H1 (cell line): ENCODE measurements at regions not wholly inside any gene's neighbourhood (a gene's known extent, or its start where the extent isn't known, plus 50 kb on each side); places are given as distances from the start of the nearest gene placed in this dataset.

Experiments
- CTCF ChIA-PET: fragments of 300-600 bp; sonication (Branson Sonifier 250); formaldehyde crosslinking; loops from one replicate; lab custom pipeline; 2021; ENCODE audit not compliant: partially characterized antibody; lab: Charles Lee
- POLR2A ChIA-PET: fragments of 300-600 bp; sonication (Branson Sonifier 250); formaldehyde crosslinking; loops from one replicate; lab custom pipeline; 2021; ENCODE audit warnings: inconsistent platforms; ENCODE audit not compliant: partially characterized antibody; lab: Charles Lee
- DNase-seq, 2 experiments: peaks; one replicate each; pipeline versions ENCODE4 v3.0.0 to v3.0.0-alpha.2; 2010 to 2022; ENCODE audit warnings: low spot score in 2 of 2, low read depth in 1 of 2, mixed read lengths in 1 of 2
- FAIRE-seq: peaks from 2 replicates; lab custom pipeline; 2011; peaks lifted over from hg19 to GRCh38; lab: Jason Lieb, UNC
- H2AFZ ChIP-seq: 2 replicates; pipeline ENCODE4 v1.8.1; 2012; ENCODE audit warnings: low read length, inconsistent platforms
- H2AK5ac ChIP-seq: 2 replicates; pipeline ENCODE4 v1.6.1; 2013; ENCODE audit warnings: low read depth, low read length
- H2BK120ac ChIP-seq: replicated peaks from 2 replicates; pipeline ENCODE3; 2013; ENCODE audit warnings: low read depth, low read length, inconsistent platforms
- H2BK12ac ChIP-seq: 2 replicates; pipeline ENCODE4 v1.6.1; 2013; ENCODE audit warnings: low read depth, low read length
- H2BK15ac ChIP-seq: 2 replicates; pipeline ENCODE4 v1.6.1; 2013; ENCODE audit warnings: low read length
- H2BK20ac ChIP-seq: 2 replicates; pipeline ENCODE4 v1.6.1; 2013; ENCODE audit warnings: low read length
- H2BK5ac ChIP-seq: 2 replicates; pipeline ENCODE4 v1.6.1; 2013; ENCODE audit warnings: low read depth, low read length
- H3K14ac ChIP-seq: 2 replicates; pipeline ENCODE4 v1.6.1; 2013; ENCODE audit warnings: inconsistent platforms; ENCODE audit not compliant: insufficient read length
- H3K18ac ChIP-seq: 2 replicates; pipeline ENCODE4 v1.6.1; 2013; ENCODE audit warnings: low read length; ENCODE audit errors: extremely low read depth
- H3K23ac ChIP-seq: 2 replicates; pipeline ENCODE4 v1.6.1; 2013; ENCODE audit warnings: inconsistent platforms; ENCODE audit not compliant: insufficient read length
- H3K23me2 ChIP-seq: 2 replicates; pipeline ENCODE4 v1.6.1; 2013; ENCODE audit warnings: low read depth, low read length
- H3K27ac ChIP-seq: 2 replicates; pipeline ENCODE4 v1.6.1; 2011; ENCODE audit warnings: low read depth, low read length, inconsistent platforms
- H3K27me3 ChIP-seq, 4 experiments: replicated peaks in 1 of 4; 1 replicate in 1 of 4; 2 replicates in 3 of 4; pipeline versions ENCODE4 v1.6.1 to v1.8.1; 2011 to 2013; ENCODE audit warnings: low read length in 3 of 4, mild to moderate bottlenecking in 3 of 4, inconsistent platforms in 2 of 4, mixed read lengths in 2 of 4, moderate library complexity in 1 of 4; ENCODE audit not compliant: control insufficient read depth in 3 of 4, insufficient read depth in 3 of 4; ENCODE audit errors: extremely low read depth in 1 of 4
- H3K36me3 ChIP-seq, 4 experiments: 2 replicates each; pipeline versions ENCODE4 v1.6.1 to v1.8.1; 2011 to 2013; ENCODE audit warnings: mild to moderate bottlenecking in 4 of 4, low read length in 3 of 4, moderate library complexity in 2 of 4, control low read depth in 1 of 4, inconsistent platforms in 1 of 4; ENCODE audit not compliant: insufficient read depth in 4 of 4, control insufficient read depth in 2 of 4
- H3K4ac ChIP-seq: replicated peaks from 2 replicates; pipeline ENCODE3; 2013; ENCODE audit warnings: low read length, low read depth, mixed read lengths, inconsistent platforms; ENCODE audit not compliant: insufficient read length
- H3K4me1 ChIP-seq, 4 experiments: replicated peaks in 1 of 4; 1 replicate in 1 of 4; 2 replicates in 3 of 4; pipeline versions ENCODE4 v1.6.1 to v1.8.1; 2011 to 2013; ENCODE audit warnings: low read length in 3 of 4, inconsistent platforms in 2 of 4, mixed read lengths in 1 of 4; ENCODE audit not compliant: insufficient read depth in 4 of 4, control insufficient read depth in 3 of 4
- H3K4me2 ChIP-seq, 2 experiments: 2 replicates each; pipeline versions ENCODE4 v1.6.1 to v1.8.1; 2011 to 2013; ENCODE audit warnings: low read depth in 2 of 2, low read length in 2 of 2, control low read depth in 1 of 2, inconsistent platforms in 1 of 2, mild to moderate bottlenecking in 1 of 2; ENCODE audit not compliant: insufficient read depth in 1 of 2
- H3K4me3 ChIP-seq, 4 experiments: fragments of 200-600, 300-600 bp in 1 of 4; sonication (generic), shearing (Covaris generic), sonication (Bioruptor Twin) in 1 of 4; 2 replicates each; pipeline versions ENCODE4 v1.5.1 to v1.8.1; 2011 to 2016; ENCODE audit warnings: low read length in 4 of 4, low read depth in 3 of 4, control low read depth in 2 of 4, inconsistent platforms in 2 of 4, mild to moderate bottlenecking in 2 of 4, mixed read lengths in 1 of 4, moderate library complexity in 1 of 4; ENCODE audit not compliant: insufficient read depth in 2 of 4; ENCODE audit errors: extremely low read depth in 1 of 4
- H3K56ac ChIP-seq: replicated peaks from 2 replicates; pipeline ENCODE3; 2013; ENCODE audit warnings: low read depth, mild to moderate bottlenecking, mixed read lengths, low read length, inconsistent platforms; ENCODE audit not compliant: insufficient read length
- H3K79me1 ChIP-seq: 2 replicates; pipeline ENCODE4 v1.6.1; 2013; ENCODE audit warnings: low read depth, low read length, control low read depth
- H3K79me2 ChIP-seq, 2 experiments: 2 replicates each; pipeline versions ENCODE4 v1.6.1 to v1.8.1; 2012 to 2013; ENCODE audit warnings: low read length in 2 of 2, mild to moderate bottlenecking in 2 of 2, inconsistent platforms in 1 of 2; ENCODE audit not compliant: insufficient read depth in 2 of 2, control insufficient read depth in 1 of 2
- H3K9ac ChIP-seq, 4 experiments: replicated peaks in 1 of 4; 1 replicate in 1 of 4; 2 replicates in 3 of 4; pipeline versions ENCODE4 v1.6.1 to v1.8.1; 2011 to 2013; ENCODE audit warnings: low read depth in 3 of 4, low read length in 3 of 4, control low read depth in 2 of 4, mild to moderate bottlenecking in 2 of 4, moderate library complexity in 2 of 4, inconsistent platforms in 1 of 4; ENCODE audit errors: extremely low read depth in 1 of 4
- H3K9me3 ChIP-seq, 2 experiments: 2 replicates each; pipeline versions ENCODE4 v1.6.1 to v1.8.1; 2012 to 2013; ENCODE audit warnings: mild to moderate bottlenecking in 2 of 2, moderate library complexity in 2 of 2, control low read depth in 1 of 2, inconsistent platforms in 1 of 2, low read depth in 1 of 2, low read length in 1 of 2, mixed read lengths in 1 of 2; ENCODE audit not compliant: insufficient read depth in 2 of 2
- H4K20me1 ChIP-seq, 2 experiments: replicated peaks in 1 of 2; 2 replicates each; pipeline versions ENCODE3 to v1.8.1; 2011 to 2013; ENCODE audit warnings: inconsistent platforms in 2 of 2, low read length in 2 of 2, mild to moderate bottlenecking in 1 of 2; ENCODE audit not compliant: insufficient read depth in 2 of 2, control insufficient read depth in 1 of 2
- H4K5ac ChIP-seq: 2 replicates; pipeline ENCODE4 v1.6.1; 2013; ENCODE audit warnings: low read length, low read depth, mixed read lengths, inconsistent platforms; ENCODE audit not compliant: insufficient read length
- H4K8ac ChIP-seq: 2 replicates; pipeline ENCODE4 v1.8.0; 2013; ENCODE audit warnings: mild to moderate bottlenecking, moderate library complexity, low read length, inconsistent platforms; ENCODE audit not compliant: insufficient read depth; ENCODE audit errors: extremely low read depth
- H4K91ac ChIP-seq: replicated peaks from 2 replicates; pipeline ENCODE3; 2013; ENCODE audit warnings: low read length, mixed read lengths, inconsistent platforms; ENCODE audit not compliant: insufficient read length
- EZH2 ChIP-seq: fragments of 200-600 bp; sonication (generic); IDR thresholded peaks from 2 replicates; pipeline ENCODE4 v1.7.1; 2012; ENCODE audit warnings: low read depth, mild to moderate bottlenecking, moderate library complexity, low read length, inconsistent platforms; ENCODE audit not compliant: severe bottlenecking
- KDM5A ChIP-seq: fragments of 200-600 bp; IDR thresholded peaks from 2 replicates; pipeline ENCODE4 v1.7.1; 2012; ENCODE audit warnings: mild to moderate bottlenecking, low read length, inconsistent platforms, mixed read lengths
- NRF1 ChIP-seq: IDR thresholded peaks from 2 replicates; pipeline ENCODE4 v1.6.1; 2011; ENCODE audit warnings: mild to moderate bottlenecking, low read depth, low read length, improper control_type of control experiment
- POLR2A ChIP-seq, 2 experiments: IDR thresholded peaks; 1 replicate in 1 of 2; 2 replicates in 1 of 2; pipeline ENCODE4 v1.6.1; 2011; ENCODE audit warnings: low read depth in 2 of 2, low read length in 2 of 2, mild to moderate bottlenecking in 2 of 2; ENCODE audit errors: control extremely low read depth in 1 of 2
- POLR2AphosphoS5 ChIP-seq: IDR thresholded peaks from 2 replicates; pipeline ENCODE4 v1.6.1; 2011; ENCODE audit warnings: low read depth, low read length
- SIRT6 ChIP-seq: IDR thresholded peaks from one replicate; pipeline ENCODE4 v1.7.1; 2012; ENCODE audit warnings: low read length, inconsistent platforms
- TAF7 ChIP-seq: optimal IDR thresholded peaks from 2 replicates; pipeline ENCODE3; 2011; ENCODE audit warnings: low read depth, mild to moderate bottlenecking, inconsistent platforms, low read length, moderate library complexity, borderline replicate concordance
- TBP ChIP-seq: IDR thresholded peaks from 2 replicates; pipeline ENCODE4 v1.6.1; 2011; ENCODE audit warnings: low read depth, low read length, improper control_type of control experiment
- TCF12 ChIP-seq: IDR thresholded peaks from 2 replicates; pipeline ENCODE4 v1.6.1; 2011; ENCODE audit warnings: low read depth, mild to moderate bottlenecking, low read length
- YY1 ChIP-seq: IDR thresholded peaks from 2 replicates; pipeline ENCODE4 v1.6.1; 2011; ENCODE audit warnings: low read depth, mild to moderate bottlenecking, low read length
- ZNF274 ChIP-seq: IDR thresholded peaks from 2 replicates; pipeline ENCODE4 v1.7.0; 2012; ENCODE audit warnings: low read length, borderline replicate concordance; ENCODE audit errors: extremely low read depth
- WGBS, 2 experiments: shearing (Covaris generic) in 1 of 2; methylation state at CpG; one replicate each; pipeline versions ENCODE4 v1.1.6 to v1.1.7; 2013 to 2015; ENCODE audit warnings: low lambda C conversion rate in 2 of 2, mixed read lengths in 2 of 2, inconsistent platforms in 1 of 2, low coverage in 1 of 2, missing lambda C conversion rate in 1 of 2; ENCODE audit not compliant: insufficient replicate concordance in 2 of 2, insufficient coverage in 1 of 2, insufficient read length in 1 of 2; ENCODE audit errors: extremely low coverage in 1 of 2, missing lambda C conversion rate in 1 of 2; 5-methylcytosine and 5-hydroxymethylcytosine counted together
- TF ChIP-seq, protein P1 (sequence below): IDR thresholded peaks from 2 replicates; pipeline ENCODE4 v1.6.1; 2011; ENCODE audit warnings: low read depth, mild to moderate bottlenecking, low read length; ENCODE audit not compliant: insufficient read depth

DNA sequence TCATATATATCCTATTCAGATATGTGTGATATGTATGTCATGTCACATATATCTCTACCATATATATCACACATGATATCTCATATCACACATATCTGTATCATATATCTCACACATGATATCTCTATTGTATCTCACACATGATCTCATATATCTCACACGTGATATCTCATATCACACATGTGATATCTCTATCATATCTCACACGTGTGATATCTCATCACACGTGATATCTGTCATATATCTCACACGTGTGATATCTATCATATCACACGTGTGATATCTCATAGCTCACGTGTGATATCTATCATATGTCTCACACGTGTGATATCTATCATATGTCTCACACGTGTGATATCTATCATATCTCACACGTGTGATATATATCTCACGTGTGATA is 240.7 kb downstream of the MAP2K4 start:
- CTCF ChIA-PET: no interaction called here
- H3K9ac ChIP-seq: no peak overlapping the region
- H4K91ac ChIP-seq: no peak overlapping the region
- H2BK120ac ChIP-seq: no peak overlapping the region
- no peaks in the 10 kb centered on the region for H3K27me3 ChIP-seq
- no peaks in the 10 kb centered on the region for H3K79me1 ChIP-seq
- H3K27ac ChIP-seq: no peak overlapping the region
- no peak overlapping the region for H2AFZ ChIP-seq
- H3K4ac ChIP-seq: no peak overlapping the region
- no peak overlapping the region for H4K8ac ChIP-seq
- H3K14ac ChIP-seq: no peak overlapping the region
- H3K56ac ChIP-seq: no peak overlapping the region
- no peak for DNase-seq
- no peak overlapping the region for H2BK15ac ChIP-seq
- TF ChIP-seq TAF7 (no peak), YY1 (no peak), TBP (no peak), TCF12 (no peak), ZNF274 (no peak), POLR2AphosphoS5 (no peak), KDM5A (no peak), SIRT6 (no peak), NRF1 (no peak), POLR2A (IDR thresholded peaks at IDR 0.05; ENCODE audit: control extremely low read depth in 1 of 2, low read depth in 2 of 2, low read length in 2 of 2) (no peak), EZH2 (no peak)
- TF ChIP-seq, protein P1, sequence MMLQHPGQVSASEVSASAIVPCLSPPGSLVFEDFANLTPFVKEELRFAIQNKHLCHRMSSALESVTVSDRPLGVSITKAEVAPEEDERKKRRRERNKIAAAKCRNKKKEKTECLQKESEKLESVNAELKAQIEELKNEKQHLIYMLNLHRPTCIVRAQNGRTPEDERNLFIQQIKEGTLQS: no peak
- peaks cover 0 to 12% of the 10 kb centered on the region in 2 experiments; a peak in 2 of 4 replicates for H3K9me3 ChIP-seq
- 94% methylated on average over 10 of the region's 10 CpGs; no CpG with 5 or more reads in 1 of the 2 experiments for WGBS, 2 experiments
- H2BK12ac ChIP-seq: no peak overlapping the region
- no peak overlapping the region for H3K4me3 ChIP-seq
- H3K4me1 ChIP-seq: no peaks in the 10 kb centered on the region
- no peak for FAIRE-seq
- no peaks in the 10 kb centered on the region for H3K36me3 ChIP-seq
- H2BK5ac ChIP-seq: no peak overlapping the region
- H3K23ac ChIP-seq: no peak overlapping the region
- H3K23me2 ChIP-seq: no peaks in the 10 kb centered on the region
- no peaks in the 10 kb centered on the region for H3K79me2 ChIP-seq
- no peak overlapping the region for H4K5ac ChIP-seq
- no peak overlapping the region for H3K4me2 ChIP-seq
- H2BK20ac ChIP-seq: no peak overlapping the region
- H4K20me1 ChIP-seq: no peaks in the 10 kb centered on the region
- H3K18ac ChIP-seq: no peak overlapping the region
- H2AK5ac ChIP-seq: no peak overlapping the region
- POLR2A ChIA-PET: no interaction called here
